GM21529 (cell line): ENCODE measurements at regions not wholly inside any gene's neighbourhood (a gene's known extent, or its start where the extent isn't known, plus 50 kb on each side); places are given as distances from the start of the nearest gene placed in this dataset.
"Not testable (repeated sequence)": the region's sequence is repeated elsewhere in the genome, so short reads cannot be mapped to it uniquely, and the experiment has no call there.

ENCODE experiments used
- ATAC-seq: cut with Tn5 transposase; IDR thresholded peaks from one replicate; pipeline ENCODE4 v1.9.1; 2021; ENCODE audit not compliant: unreplicated experiment

GRCh38 chr4:117533501-117533900 lies 448.1 kb upstream of the TRAM1L1 start:
- no peak for ATAC-seq

- ATAC-seq: no peak
Observed at GRCh38 chr4:117545039-117545438, 459.7 kb upstream of the TRAM1L1 start.

DNA sequence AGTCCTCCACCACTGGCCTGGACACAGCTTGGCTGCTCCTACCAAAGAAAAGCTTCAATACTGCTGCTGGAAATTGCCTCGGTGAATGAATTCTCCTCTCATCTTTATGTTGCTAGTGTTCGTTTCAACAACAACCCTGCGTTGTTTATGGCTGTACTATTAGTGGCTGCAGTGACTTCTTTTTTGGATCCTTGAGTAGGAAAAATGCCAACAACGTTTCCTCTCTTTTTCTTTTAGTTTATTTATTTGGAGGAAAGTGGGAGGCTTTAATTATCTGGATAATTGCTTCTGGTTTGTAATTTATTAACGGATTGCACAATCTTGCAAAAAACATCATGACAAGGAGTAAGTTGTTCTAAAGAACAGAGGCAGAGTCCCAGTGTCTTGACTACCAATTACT lies 464.1 kb upstream of the TRAM1L1 start:
- no peak for ATAC-seq

GRCh38 chr4:117550085-117550484 lies 464.7 kb upstream of the TRAM1L1 start:
- ATAC-seq: no peak

DNA sequence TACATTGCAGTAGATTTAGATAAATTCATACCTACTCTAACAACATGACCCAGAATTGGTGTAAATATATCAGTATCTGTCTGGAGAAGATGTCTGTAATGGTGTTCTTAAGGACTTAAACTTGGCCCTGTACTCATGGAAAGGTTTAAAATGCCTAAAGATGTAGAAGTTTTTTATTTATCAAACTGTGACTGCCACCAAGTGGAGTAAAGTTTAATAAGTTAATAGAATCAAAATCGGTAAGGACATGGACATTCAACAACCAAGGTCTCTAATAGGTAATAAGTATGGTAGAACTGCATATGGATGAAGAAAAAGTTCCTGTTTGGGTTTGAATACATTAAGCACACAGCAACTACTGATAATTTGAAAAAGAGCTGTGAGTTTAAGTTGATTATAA lies 474.0 kb upstream of the NDST3 start:
- ATAC-seq: no peak

- ATAC-seq: no peak
Observed at GRCh38 chr4:117574085-117574484, 460.2 kb upstream of the NDST3 start.

GRCh38 chr4:117575850-117576249 lies 458.4 kb upstream of the NDST3 start:
- no peak for ATAC-seq

GRCh38 chr4:117577686-117578311 lies 456.5 kb upstream of the NDST3 start:
- no peak for ATAC-seq

GRCh38 chr4:117588771-117589170 lies 445.5 kb upstream of the NDST3 start:
- no peak for ATAC-seq

DNA sequence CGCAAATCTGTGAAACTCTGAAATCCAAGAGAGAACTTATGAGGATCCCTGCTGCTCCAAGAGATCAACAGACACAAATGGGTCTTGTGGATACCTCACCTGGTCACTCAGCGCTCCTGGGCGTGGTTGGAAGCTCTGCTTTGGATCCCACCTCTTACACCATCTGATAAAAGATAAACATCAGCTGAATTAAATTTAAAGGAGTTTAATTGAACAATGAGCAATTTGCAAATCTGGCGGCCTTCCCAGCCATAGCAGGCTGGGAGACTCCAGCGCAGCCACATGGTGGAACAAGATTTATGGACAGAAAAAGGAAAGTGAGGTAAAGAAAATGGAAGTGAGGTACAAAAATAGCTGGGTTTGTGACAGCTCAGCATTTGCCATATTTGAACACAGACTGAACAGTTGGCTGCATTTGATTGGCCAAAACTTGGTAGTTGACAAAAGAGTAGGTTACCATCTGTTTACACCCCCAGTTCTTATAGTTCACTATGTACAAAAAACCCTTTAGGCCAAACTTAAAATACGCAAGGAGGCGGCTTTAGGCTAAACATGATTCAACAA lies 437.3 kb upstream of the NDST3 start:
- ATAC-seq: no peak

GRCh38 chr4:117599393-117599792 lies 434.9 kb upstream of the NDST3 start:
- not testable (repeated sequence) for ATAC-seq

DNA sequence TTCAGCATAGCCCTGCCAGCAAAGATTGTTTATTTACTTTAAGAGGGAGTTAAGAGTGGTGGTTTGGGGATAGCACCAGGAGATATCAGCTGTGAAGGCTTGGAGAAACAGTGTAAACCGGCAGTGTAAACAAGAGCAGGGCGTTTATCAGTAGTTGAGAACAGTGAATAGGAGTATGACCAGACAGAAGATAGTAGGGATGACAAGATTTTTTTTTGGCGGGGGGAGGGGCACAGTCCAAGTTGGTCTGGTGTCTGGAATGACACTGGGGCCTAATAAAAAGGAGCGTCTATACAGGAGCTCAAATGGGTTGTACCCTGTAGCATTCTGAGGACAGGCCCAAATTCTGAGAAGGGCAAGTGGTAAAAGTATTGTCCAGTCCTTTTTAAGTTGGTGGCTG lies 433.4 kb upstream of the NDST3 start:
- ATAC-seq: not testable (repeated sequence)

DNA sequence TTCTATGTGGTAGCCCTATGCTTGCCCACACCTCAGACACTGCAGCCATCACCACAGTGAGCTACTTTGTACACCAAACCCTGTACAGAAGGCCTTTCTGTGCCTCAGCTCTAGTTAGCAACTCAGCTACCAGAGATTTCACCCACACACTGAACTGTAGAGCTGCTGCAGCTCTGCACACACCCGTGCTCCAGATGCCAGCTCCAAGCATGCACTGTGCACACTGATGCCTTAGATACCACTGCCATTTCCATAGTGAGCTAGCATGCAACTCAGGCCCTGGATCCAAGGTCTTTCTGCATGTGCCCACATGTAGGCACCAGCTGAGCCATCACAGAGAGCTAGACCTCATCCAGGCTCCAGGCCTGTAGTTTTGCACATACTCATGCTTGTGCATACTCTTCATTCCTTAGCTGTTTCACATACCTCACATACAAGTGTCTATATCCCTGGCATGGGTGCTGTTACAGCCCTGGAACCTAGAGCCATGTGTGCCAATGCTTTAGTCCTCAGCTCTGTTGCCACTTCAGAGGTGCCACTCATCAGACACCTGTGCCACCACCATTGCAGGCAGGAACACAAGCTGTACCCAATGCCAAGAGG lies 423.5 kb upstream of the NDST3 start:
- ATAC-seq: no peak

DNA sequence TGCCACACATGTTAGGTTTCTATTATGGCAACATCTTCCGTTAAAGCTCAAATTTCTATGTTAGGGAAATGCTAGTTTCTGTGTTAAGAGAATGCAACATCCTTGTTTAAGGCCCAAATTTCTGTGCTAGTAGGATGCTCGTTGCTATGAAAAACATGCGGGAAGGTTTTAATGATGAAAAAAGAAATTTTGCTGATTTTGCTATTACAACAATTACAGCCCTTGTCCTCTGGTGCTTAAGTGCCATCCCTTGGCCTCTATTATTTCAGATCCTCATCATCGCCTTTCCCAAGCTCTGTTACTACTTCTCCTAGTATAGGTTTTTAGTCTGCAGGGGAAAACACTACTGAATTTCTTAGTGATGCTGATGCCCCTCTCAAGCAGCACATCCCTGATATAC lies 412.6 kb upstream of the NDST3 start:
- no peak for ATAC-seq

- no peak for ATAC-seq
Observed at GRCh38 chr4:117623326-117623725, 411.0 kb upstream of the NDST3 start.

DNA sequence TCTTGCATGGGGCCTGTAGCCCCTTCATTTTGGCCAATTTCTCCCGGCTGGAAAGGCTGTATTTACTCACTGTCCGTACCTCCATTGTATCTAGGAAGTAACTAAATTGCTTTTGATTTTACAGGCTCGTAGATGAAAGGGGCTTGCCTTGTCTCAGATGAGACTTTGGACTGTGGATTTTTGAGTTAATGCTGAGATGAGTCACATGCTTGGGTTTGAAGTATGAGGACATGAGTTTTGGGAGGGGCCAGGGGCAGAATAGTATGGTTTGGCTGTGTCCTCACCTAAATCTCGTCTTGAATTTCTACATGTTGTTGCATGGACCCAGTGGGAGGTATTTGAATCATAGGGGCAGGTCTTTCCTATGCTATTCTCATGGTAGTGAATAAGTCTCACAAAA lies 407.6 kb upstream of the NDST3 start:
- ATAC-seq: no peak

DNA sequence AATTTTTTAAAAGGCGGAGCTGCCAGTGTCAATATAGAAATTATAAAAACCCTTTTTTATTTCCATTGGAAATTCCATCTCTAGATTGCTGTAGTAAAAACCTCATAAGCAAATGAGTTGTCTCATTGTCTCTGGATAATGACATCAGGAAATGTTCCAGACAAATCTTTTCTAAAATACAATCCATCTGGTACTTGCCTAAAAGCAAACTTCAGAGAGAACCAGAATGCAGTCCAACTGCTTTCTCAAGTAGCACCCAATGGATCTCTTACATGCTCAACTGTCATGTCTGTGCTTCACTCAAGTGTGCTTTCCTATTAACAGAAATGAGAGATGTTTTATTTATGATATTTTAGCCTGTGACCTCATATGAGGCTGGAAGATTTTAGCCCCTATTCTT lies 399.6 kb upstream of the NDST3 start:
- ATAC-seq: no peak

DNA sequence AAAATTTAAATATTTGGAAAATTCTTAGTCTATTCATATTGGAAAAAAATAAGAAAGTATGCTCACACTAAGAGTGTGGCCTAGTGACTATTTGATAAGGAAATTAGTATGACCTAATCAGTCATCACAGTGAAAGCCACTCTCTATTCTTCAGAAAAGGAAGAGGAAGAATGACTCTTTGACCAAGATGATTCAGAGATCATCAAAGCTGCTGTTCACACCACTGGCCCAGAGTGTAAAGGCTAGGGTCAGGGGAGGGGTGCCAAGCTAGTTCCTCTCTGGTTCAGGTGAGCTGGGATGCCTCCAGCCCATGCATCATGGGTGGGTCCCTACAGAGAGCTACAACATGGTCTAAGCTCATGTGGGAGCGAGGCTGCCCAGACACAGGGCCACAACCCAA lies 396.9 kb upstream of the NDST3 start:
- no peak for ATAC-seq

DNA sequence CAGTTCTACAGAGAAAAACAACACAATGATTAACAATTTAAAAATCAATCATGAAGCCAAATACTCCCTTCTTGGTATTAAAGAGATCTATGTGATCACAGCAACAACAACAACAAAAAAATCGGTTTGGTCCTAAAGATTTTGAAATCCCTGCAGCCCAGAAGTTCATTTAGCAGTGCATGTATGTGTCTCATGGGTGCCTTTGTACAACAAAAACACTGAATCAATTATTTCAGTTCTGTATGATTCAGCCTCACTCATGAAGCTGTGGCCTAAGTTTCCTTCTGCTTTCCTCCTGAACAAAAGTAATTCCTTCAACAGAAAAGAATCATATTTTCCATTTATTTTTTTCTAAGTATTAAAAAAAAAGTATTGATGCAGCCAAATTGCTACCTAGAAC lies 393.4 kb upstream of the NDST3 start:
- no peak for ATAC-seq

GRCh38 chr4:117641519-117641918 lies 392.8 kb upstream of the NDST3 start:
- ATAC-seq: no peak

DNA sequence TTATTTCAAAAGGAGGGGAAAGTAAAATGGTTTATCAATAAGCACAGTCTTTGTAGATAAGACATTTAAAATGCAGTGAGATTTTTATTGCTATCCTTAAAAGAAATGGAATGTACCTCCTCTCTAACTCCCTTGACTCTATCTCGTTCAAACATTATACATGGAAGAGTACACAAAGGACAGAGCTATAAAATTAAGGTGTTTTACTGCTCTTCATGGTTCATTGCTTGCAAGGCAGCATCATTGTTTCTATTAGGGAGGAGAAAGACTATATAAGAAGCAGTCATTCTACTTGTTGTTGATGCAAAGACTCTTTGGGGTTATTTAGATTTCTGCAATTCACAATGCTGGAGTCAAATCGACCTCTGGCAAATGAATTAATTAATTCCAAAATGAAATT lies 380.2 kb upstream of the NDST3 start:
- no peak for ATAC-seq

GRCh38 chr4:117660668-117661067 lies 373.6 kb upstream of the NDST3 start:
- no peak for ATAC-seq
